Testis (tissue), 2 donors: ENCODE measurements at regions not wholly inside any gene's neighbourhood (a gene's known extent, or its start where the extent isn't known, plus 50 kb on each side); places are given as distances from the start of the nearest gene placed in this dataset.

Experiments
- DNase-seq: peaks from one replicate; pipeline ENCODE4 v3.0.0-alpha.2; 2019
- H3K27ac ChIP-seq, 2 donors: fragments of 200-600 bp; sonication (generic); one replicate each; pipeline ENCODE4 v1.5.1; 2019
- H3K27me3 ChIP-seq: fragments of 200-600 bp; sonication (generic); one replicate; pipeline ENCODE4 v1.5.1; 2019
- H3K36me3 ChIP-seq: fragments of 200-600 bp; sonication (generic); one replicate; pipeline ENCODE4 v1.5.1; 2017; ENCODE audit warnings: low read depth; ENCODE audit errors: missing control alignments
- H3K4me1 ChIP-seq: fragments of 200-600 bp; sonication (generic); one replicate; pipeline ENCODE4 v1.5.1; 2019
- H3K4me3 ChIP-seq, 2 donors: fragments of 200-600 bp; sonication (generic); one replicate each; pipeline ENCODE4 v1.5.1; 2017 to 2019
- H3K9me3 ChIP-seq: fragments of 200-600 bp; sonication (generic); one replicate; pipeline ENCODE4 v1.5.1; 2017
- CTCF ChIP-seq, 3 experiments: fragments of 450-650 bp in 2 of 3; fragments of 200-600 bp in 1 of 3; sonication (generic) in 1 of 3; IDR thresholded peaks; one replicate each; pipeline ENCODE4 v1.5.1; 2016 to 2019; ENCODE audit warnings: antibody characterized with exemption in 3 of 3, mild to moderate bottlenecking in 2 of 3, moderate library complexity in 1 of 3
- POLR2A ChIP-seq: fragments of 450-650 bp; IDR thresholded peaks from one replicate; pipeline ENCODE4 v1.6.1; 2017; ENCODE audit warnings: antibody characterized with exemption, mild to moderate bottlenecking, moderate library complexity
- WGBS, 2 donors: methylation state at CpG; one replicate each; pipeline ENCODE4 v1.1.5; 2018; 5-methylcytosine and 5-hydroxymethylcytosine counted together
- intact Hi-C: fragments of 100-400 bp; cut with DNase I; formaldehyde crosslinking; loops from one replicate; pipeline ENCODE4 v1.15.1; 2023; ENCODE audit warnings: low total_unique reads

GRCh38 chr13:37216331-37216730, 110.9 kb upstream of the CSNK1A1L start:
- no peak overlapping the region for H3K27ac ChIP-seq
- H3K36me3 ChIP-seq, result no peaks in the 10 kb centered on the region
- H3K27me3 ChIP-seq, result no peaks in the 10 kb centered on the region
- 68 to 82% methylated on average over 1 of the region's 1 CpG for WGBS, 2 donors
- TF ChIP-seq POLR2A (no peak), CTCF (IDR thresholded peaks at IDR 0.05) (no peak)
- H3K4me3 ChIP-seq, result no peak overlapping the region
- DNase-seq, result no peak
- intact Hi-C loops, result no loop called here
- H3K4me1 ChIP-seq, result no peaks in the 10 kb centered on the region
- no peaks in the 10 kb centered on the region for H3K9me3 ChIP-seq

GRCh38 chr13:37212826-37213225, 107.4 kb upstream of the CSNK1A1L start:
- 47 to 65% methylated on average over 2 of the region's 2 CpGs for WGBS, 2 donors
- no peaks in the 10 kb centered on the region for H3K36me3 ChIP-seq
- no peak for DNase-seq
- TF ChIP-seq POLR2A, result no peak
- TF ChIP-seq CTCF (IDR thresholded peaks at IDR 0.05), result no peak
- no peak overlapping the region for H3K4me3 ChIP-seq
- no peak overlapping the region for H3K27ac ChIP-seq
- H3K27me3 ChIP-seq, result no peaks in the 10 kb centered on the region
- no peaks in the 10 kb centered on the region for H3K4me1 ChIP-seq
- H3K9me3 ChIP-seq, result no peaks in the 10 kb centered on the region
- intact Hi-C loops, result no loop called here

- H3K9me3 ChIP-seq, result no peaks in the 10 kb centered on the region
- no peak overlapping the region for H3K27ac ChIP-seq
- no peaks in the 10 kb centered on the region for H3K27me3 ChIP-seq
- DNase-seq, result no peak
- H3K4me1 ChIP-seq, result no peaks in the 10 kb centered on the region
- intact Hi-C loops, result no loop called here
- TF ChIP-seq CTCF (IDR thresholded peaks at IDR 0.05), result no peak
- no peak for TF ChIP-seq POLR2A
- H3K36me3 ChIP-seq, result no peaks in the 10 kb centered on the region
- no peak overlapping the region for H3K4me3 ChIP-seq
- 65 to 79% methylated on average over 7 of the region's 7 CpGs for WGBS, 2 donors
Measured at GRCh38 chr13:37211487-37211886, 106.0 kb upstream of the CSNK1A1L start.

- Histone ChIP-seq H3K9me3 (no peaks in the 10 kb centered on the region), H3K27me3 (no peaks in the 10 kb centered on the region), H3K4me1 (no peaks in the 10 kb centered on the region), H3K27ac (no peak overlapping the region), H3K4me3 (no peak overlapping the region), H3K36me3 (no peaks in the 10 kb centered on the region)
- DNase-seq, result no peak
- WGBS, 2 donors, result 85 to 90% methylated on average over 4 of the region's 4 CpGs
- intact Hi-C loops, result no loop called here
- TF ChIP-seq CTCF (IDR thresholded peaks at IDR 0.05), result no peak
- no peak for TF ChIP-seq POLR2A
Measured at GRCh38 chr13:37209621-37210580, 104.4 kb upstream of the CSNK1A1L start.
